ENCODE measurements at regions not wholly inside any gene's neighbourhood (a gene's known extent, or its start where the extent isn't known, plus 50 kb on each side); places are given as distances from the start of the nearest gene placed in this dataset.

DNA sequence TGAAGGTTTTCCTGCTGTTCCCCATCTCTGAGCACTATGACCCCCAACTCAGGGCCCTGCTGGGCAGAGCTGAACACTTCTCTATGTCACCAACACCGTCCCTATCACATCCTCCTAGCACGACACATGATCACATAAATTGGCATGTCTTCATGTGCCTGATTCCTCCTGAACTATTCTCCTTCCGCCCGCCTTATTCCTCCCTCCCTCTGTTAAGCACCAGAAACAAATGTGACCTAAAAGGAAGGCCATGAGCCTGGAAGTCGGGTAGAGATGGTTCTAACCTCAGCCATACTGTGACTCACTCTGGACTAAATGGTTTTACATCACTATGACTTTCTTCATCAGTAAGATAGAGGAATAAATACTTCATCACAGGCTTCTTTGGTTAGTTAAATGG, 80.8 kb upstream of the DYNLRB2 start:
- no peaks in the 10 kb centered on the region for H3K27me3 ChIP-seq (ENCODE audit: control insufficient read depth, insufficient read depth, low read length)
- no peaks in the 10 kb centered on the region for H3K36me3 ChIP-seq (ENCODE audit: control insufficient read depth, insufficient read depth, low read length)
- no peak overlapping the region for H3K4me3 ChIP-seq (ENCODE audit: low read depth, low read length)
- no peak for DNase-seq (ENCODE audit: low read depth)
- TF ChIP-seq, protein P1, sequence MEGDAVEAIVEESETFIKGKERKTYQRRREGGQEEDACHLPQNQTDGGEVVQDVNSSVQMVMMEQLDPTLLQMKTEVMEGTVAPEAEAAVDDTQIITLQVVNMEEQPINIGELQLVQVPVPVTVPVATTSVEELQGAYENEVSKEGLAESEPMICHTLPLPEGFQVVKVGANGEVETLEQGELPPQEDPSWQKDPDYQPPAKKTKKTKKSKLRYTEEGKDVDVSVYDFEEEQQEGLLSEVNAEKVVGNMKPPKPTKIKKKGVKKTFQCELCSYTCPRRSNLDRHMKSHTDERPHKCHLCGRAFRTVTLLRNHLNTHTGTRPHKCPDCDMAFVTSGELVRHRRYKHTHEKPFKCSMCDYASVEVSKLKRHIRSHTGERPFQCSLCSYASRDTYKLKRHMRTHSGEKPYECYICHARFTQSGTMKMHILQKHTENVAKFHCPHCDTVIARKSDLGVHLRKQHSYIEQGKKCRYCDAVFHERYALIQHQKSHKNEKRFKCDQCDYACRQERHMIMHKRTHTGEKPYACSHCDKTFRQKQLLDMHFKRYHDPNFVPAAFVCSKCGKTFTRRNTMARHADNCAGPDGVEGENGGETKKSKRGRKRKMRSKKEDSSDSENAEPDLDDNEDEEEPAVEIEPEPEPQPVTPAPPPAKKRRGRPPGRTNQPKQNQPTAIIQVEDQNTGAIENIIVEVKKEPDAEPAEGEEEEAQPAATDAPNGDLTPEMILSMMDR (IDR thresholded peaks at IDR 0.05; ENCODE audit: insufficient read depth, low read depth, low read length), result no peak
- ChIA-PET CTCF (no interaction called here), POLR2A (no interaction called here)

DNA sequence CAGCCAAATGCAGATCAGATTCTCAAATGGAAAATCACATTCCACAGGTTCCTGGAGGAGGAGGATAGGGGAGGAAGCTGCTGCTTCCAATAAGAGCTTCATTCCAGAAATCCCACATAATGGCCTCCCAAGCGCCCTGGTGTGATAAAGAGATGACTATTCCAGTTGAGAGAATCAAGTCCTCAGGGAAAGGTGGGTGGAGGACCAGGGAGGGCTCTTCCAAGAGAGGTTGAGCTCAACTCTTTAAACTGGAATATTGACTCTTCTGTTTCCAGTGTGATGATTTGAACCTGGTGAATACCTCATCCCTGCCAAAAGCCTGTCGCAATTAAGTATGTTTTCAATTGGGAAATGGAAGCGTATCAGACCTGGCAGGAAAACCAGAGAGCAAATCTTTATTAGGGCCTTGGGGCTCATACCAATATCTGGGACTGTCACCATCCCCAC, 81.4 kb upstream of the DYNLRB2 start:
- ChIA-PET POLR2A (no interaction called here), CTCF (interaction anchor here (0.5 to 0.7 kb wide), 2 partner anchors 462 to 857 kb away, joined by 3 read pairs; no protein-coding TSS in a partner anchor)
- H3K4me3 ChIP-seq (ENCODE audit: low read depth, low read length), result no peak overlapping the region
- TF ChIP-seq, protein P1 (IDR thresholded peaks at IDR 0.05; ENCODE audit: insufficient read depth, low read depth, low read length), result no peak
- no peaks in the 10 kb centered on the region for H3K27me3 ChIP-seq (ENCODE audit: control insufficient read depth, insufficient read depth, low read length)
- H3K36me3 ChIP-seq (ENCODE audit: control insufficient read depth, insufficient read depth, low read length), result no peaks in the 10 kb centered on the region
- no peak for DNase-seq (ENCODE audit: low read depth)

DNA sequence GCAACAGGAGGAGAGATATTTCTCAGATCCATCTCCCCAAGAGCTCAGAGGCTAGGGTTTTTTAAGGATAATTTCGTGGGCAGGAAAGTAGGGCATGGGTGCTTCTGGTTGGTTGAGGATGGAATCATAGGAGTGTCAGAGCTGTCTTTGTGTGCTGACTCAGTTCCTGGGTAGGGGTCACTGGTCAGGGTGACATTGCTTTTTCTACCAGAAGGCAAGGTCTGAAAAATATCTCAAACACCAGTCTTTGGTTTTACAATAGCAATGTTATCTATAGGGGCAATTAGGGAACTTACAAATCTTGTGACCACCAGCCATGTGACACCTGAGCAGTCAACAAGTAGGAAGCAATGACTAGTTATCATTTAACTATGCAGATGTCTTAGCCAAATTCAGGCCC, 82.9 kb upstream of the DYNLRB2 start:
- CTCF ChIA-PET, result interaction anchor here (0.6 to 1.4 kb wide), 3 partner anchors 9 to 1743 kb away, joined by 3 read pairs; no protein-coding TSS in a partner anchor
- no peak overlapping the region for H3K4me3 ChIP-seq (ENCODE audit: low read depth, low read length)
- no peaks in the 10 kb centered on the region for H3K27me3 ChIP-seq (ENCODE audit: control insufficient read depth, insufficient read depth, low read length)
- TF ChIP-seq, protein P1 (IDR thresholded peaks at IDR 0.05; ENCODE audit: insufficient read depth, low read depth, low read length), result no peak
- POLR2A ChIA-PET, result no interaction called here
- H3K36me3 ChIP-seq (ENCODE audit: control insufficient read depth, insufficient read depth, low read length), result no peaks in the 10 kb centered on the region
- DNase-seq (ENCODE audit: low read depth), result no peak

DNA sequence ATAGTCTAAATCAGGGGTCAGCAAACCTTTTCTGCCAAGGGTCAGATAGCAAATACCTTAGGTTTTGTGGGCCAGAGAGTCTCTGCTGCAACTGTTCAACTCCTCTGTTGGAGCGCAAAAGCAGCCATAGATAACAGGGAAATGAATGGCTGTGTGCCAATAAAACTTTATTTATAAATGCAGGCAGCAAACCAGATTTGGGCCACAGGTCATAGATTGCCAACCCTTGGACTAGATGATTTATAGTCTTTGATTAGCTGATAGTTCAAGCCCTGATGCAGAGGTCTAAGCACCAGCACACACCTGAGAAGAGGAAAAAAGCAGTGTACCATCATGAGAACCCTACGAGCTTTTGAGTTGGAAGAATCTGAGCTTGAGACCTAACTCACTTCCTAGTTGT, 86.0 kb upstream of the DYNLRB2 start:
- DNase-seq (ENCODE audit: low read depth), result no peak
- Histone ChIP-seq H3K4me3 (ENCODE audit: low read depth, low read length) (no peak overlapping the region), H3K27me3 (ENCODE audit: control insufficient read depth, insufficient read depth, low read length) (no peaks in the 10 kb centered on the region), H3K36me3 (ENCODE audit: control insufficient read depth, insufficient read depth, low read length) (no peaks in the 10 kb centered on the region)
- CTCF ChIA-PET, result interaction anchor here (0.6 to 1.1 kb wide), 2 partner anchors 12 to 1940 kb away, joined by 3 to 5 read pairs; no protein-coding TSS in a partner anchor
- POLR2A ChIA-PET, result no interaction called here
- TF ChIP-seq, protein P1 (IDR thresholded peaks at IDR 0.05; ENCODE audit: insufficient read depth, low read depth, low read length), result no peak

DNA sequence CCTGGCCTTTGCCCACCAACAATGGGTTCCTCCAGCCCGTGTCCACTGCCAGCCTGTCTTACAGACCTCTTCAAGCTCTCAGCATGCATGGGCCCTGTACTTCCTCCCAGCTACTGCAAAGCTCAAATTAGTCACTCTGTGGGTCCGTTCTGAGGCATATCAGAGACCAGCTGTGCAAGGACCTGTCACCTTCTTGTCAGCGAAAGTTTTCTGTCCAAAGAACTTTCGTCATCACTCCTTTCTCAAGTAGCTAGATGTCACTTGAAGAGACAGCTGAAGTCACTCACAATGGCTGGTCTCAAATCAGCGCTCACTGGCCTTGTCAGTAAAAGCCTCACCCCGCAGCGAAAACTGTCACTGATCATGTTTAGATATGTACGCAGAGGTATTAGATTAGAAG, 91.4 kb upstream of the DYNLRB2 start:
- Histone ChIP-seq H3K36me3 (ENCODE audit: control insufficient read depth, insufficient read depth, low read length) (no peaks in the 10 kb centered on the region), H3K4me3 (ENCODE audit: low read depth, low read length) (no peak overlapping the region), H3K27me3 (ENCODE audit: control insufficient read depth, insufficient read depth, low read length) (no peaks in the 10 kb centered on the region)
- no peak for DNase-seq (ENCODE audit: low read depth)
- ChIA-PET CTCF (no interaction called here), POLR2A (no interaction called here)
- TF ChIP-seq, protein P1 (IDR thresholded peaks at IDR 0.05; ENCODE audit: insufficient read depth, low read depth, low read length), result no peak

Measured in BJ (cell line).